Non-pigmented ciliary epithelial cell (primary cell): ENCODE measurements at regions not wholly inside any gene's neighbourhood (a gene's known extent, or its start where the extent isn't known, plus 50 kb on each side); places are given as distances from the start of the nearest gene placed in this dataset.

Experiments used
- DNase-seq: peaks from one replicate; pipeline ENCODE4 v3.0.0-alpha.2; 2010; ENCODE audit warnings: low read depth

GRCh38 chr3:170730071-170730812 lies 139.8 kb downstream of the RPL22L1 start:
- no peak for DNase-seq

DNA sequence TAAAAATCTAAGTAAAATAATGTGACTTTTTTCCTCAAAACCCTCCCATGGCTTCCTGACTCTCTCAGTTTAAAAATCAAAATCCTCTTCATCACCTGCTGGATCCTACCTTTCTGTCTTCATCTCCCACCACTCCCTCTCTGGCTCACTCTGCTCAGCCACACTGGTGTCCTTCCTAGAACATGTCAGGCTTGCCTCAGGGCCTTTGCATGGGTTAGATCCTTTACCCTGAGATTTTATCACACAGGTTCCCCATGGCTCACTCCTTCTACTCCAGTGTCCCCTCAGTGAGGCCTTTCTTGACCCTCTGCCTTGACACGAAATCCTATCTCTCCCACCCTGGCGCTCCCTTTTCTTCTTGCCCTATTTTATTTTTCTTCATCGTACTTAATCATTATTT lies 141.8 kb downstream of the RPL22L1 start:
- no peak for DNase-seq

GRCh38 chr3:170727754-170728153 lies 141.9 kb upstream of the SLC7A14 start:
- no peak for DNase-seq

DNA sequence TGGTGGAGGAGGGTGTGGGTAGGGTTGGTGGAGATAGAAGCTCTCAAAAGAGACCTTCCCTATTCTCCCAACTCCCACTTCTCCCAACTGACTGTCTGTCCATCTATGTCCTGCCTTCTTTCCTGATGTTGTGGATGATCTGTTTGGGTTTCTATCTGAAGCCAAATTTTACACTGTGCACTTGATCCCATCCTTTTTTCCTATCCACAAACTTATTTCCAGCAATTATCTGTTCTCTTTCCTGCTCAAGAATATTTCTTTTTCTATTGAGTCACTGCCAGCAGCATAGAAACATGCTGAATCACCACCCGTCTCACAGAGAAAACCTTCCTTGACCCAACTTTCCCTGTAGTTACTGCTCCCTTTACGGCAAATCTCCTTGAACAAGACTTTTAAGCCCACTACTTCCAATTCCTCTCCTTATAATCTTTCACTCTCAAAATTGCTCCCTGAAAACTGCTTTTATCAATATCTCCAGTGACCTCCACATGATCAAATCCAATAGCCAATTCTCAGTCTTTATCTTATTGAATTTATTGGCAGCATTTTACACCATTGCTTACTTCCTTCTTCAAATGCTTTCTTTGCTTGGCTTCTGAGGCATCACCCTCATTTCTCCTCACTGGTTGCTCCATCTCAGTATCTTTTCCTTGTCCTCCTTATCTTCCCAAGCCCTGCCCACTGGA lies 141.2 kb upstream of the SLC7A14 start:
- peak; percentile 88 for DNase-seq

DNA sequence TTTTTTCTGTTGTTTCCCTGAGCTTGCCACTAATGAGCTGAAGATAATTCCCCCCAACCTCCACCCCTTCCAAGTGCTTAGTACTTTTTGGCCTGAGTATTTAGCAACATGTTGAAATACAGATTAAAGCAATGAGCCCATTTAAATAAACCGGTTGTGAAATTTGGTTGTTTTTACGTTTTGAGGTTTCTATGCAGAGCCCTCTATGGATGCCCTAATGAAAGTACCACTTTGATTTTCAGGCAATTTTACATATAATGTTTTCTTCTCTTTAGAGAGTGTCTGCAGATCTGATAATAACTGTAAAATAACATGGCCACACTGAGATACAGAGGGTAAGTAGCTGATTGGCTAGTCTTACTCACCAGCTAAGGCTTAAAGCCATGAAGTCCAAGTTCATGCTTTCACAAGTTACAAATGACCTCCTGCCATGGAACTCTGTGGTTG lies 139.4 kb upstream of the SLC7A14 start:
- no peak for DNase-seq

DNA sequence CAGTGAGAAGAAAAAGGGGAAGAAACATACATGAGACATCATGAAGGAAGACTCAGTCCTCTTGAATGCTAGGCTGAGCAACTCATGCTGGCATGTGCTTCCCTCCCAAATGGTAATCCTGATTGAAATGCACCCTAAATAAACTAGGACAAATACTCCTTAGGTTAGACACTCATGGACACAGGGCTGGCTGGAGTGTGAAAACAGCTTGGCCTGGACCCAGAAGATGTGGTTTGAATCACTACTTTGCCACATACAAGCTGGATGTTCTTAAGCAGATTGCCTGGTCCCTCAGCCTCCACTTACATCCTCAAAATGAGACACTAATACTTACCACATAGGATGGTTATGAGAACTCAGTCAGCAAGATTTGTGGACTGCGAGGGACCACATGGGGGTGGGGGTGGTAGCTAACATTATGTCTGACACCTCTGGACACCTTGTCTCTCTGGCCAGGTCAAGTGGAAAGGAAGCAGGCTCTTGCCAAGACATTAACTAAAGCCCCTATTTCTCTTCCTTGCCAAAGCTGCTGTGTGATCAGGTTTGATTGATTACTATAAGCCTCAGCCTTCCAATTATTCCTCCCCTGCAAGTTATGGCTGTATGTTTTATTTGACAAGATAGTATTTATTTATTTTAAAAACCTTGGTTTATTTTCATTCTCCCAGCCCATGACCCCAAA lies 138.9 kb upstream of the SLC7A14 start:
- DNase-seq, result peak; percentile 81

DNA sequence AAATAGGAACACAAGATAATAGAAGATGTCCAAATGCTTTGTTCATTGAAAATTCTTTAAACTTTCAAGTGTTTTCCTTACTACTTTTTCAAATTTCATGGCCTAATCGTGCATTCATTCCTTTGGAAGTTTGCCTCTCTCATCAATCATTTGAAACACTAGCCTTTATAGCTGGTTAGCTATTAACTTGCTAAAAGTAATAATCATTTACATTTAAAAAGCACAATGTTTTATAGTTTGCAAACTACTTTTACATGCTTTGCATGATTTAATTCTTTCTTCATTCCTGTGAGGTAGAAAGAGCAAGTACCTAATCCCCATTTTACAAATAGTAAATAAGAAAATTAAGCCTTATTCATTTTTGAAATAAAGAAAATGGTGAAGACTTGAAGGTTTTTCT lies 137.4 kb upstream of the SLC7A14 start:
- DNase-seq, result no peak

DNA sequence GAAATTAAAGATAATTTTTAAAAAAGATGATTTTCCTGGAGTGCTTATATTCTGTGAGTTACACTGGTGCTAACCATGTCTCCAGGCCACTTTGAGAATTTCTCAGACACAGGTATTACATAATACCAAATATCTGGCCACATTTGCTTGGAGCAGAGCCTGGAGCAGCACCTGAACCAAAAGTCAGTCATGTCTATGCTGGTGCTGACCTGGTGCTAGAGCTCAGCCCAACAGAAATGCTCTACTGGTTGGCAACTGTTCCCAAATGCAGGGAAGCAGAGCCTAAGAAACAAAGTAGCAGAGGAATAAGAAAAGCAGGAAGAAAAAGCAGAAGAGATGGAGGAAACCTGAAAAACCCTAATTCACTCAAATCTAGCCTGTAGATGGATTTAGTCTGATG lies 135.7 kb upstream of the SLC7A14 start:
- DNase-seq, result no peak

DNA sequence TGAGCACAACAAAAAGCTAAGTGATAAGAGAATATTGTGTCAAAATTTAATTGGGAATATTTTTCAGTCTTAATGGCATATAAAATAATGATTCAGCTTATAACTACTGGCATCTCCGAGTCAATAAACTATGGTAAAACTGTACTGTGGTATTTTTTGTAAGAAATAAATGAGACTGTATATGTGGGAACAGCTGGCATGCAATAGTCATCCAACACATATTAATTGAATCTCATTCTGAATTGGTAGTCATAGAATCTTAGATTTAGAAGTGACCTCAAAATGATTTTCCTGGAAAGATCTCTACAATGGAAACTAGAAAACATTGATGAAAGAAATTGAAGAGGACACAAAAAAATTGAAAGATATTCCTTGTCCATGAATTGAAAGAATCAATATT lies 133.4 kb upstream of the SLC7A14 start:
- no peak for DNase-seq

- DNase-seq, result no peak
Observed at GRCh38 chr3:170718848-170719247, 133.0 kb upstream of the SLC7A14 start.

GRCh38 chr3:170717410-170718402 lies 131.8 kb upstream of the SLC7A14 start:
- DNase-seq, result no peak

DNA sequence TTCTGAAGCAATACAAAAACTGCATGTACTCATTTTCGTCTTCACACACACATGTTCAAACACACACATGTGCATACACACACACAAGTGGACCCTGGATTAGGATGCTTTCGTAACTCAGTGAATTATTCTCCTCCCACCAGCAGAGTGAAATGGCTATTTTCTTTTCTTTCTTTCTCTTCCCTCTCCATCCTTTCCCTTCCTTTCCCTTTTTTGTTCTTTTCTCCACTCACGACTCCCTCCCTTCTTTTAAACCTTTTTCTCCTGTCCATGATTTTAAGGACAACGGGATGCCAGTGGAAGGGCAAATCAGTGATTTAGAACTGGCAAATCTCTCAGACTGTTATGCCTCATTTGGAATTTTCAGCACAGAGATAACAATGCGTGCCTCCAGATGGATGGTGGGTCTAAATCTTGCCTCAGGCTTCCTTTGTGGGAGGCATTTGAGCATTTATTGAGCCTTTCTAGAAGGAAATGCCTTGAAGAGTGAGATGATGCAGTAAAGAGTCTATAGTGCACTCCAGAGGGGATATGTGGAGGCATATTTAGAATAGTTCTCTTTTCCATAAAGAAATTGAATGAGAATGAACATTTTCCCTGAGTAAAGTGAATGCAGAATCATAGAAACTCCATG lies 130.4 kb upstream of the SLC7A14 start:
- no peak for DNase-seq

GRCh38 chr3:170714562-170715535 lies 129.0 kb upstream of the SLC7A14 start:
- DNase-seq, result peak; percentile 78

DNA sequence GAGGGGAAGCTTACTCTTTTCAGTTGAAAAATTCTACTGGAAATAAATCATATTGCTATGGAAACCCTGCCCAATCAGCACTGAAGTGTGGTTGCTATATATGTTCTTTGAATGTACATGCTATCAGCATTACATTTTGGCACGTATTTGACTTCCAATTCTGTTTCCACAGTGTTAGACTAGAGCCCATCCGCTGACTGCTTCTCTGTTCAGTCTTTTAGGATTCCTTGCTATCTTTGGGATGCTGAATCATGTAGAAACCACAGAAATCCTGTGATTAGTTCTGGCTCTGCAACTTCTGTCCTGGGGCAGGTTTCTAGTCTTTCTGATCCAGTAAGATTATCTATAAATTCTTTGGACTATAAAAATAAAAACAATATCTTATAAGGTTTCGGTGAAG lies 128.2 kb upstream of the SLC7A14 start:
- DNase-seq, result peak; percentile 71

GRCh38 chr3:170713653-170714052 lies 127.8 kb upstream of the SLC7A14 start:
- no peak for DNase-seq

- no peak for DNase-seq
Observed at GRCh38 chr3:170712798-170713197, 126.9 kb upstream of the SLC7A14 start.

GRCh38 chr3:170712336-170712735 lies 126.5 kb upstream of the SLC7A14 start:
- no peak for DNase-seq

DNA sequence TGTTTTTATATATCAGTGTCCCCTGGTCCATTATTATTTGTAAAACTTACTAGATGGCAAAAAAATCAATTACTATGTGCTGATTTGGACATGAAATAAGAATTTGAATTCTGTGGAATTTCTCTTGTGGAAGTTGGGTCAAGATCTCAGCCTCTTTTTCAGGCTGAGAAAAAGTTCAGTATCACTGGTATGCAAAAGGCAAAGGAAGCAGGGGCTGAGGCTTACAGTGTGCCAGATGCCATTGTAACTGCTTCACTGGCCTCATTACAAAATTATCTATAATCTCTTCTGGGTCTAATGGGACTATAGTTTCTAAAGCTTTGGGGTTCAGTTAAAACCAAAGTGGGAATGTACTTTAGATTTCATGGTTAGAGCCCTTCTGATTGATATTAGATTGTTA lies 125.9 kb upstream of the SLC7A14 start:
- no peak for DNase-seq

- DNase-seq, result peak; percentile 83
Observed at GRCh38 chr3:170709046-170709445, 123.2 kb upstream of the SLC7A14 start.

DNA sequence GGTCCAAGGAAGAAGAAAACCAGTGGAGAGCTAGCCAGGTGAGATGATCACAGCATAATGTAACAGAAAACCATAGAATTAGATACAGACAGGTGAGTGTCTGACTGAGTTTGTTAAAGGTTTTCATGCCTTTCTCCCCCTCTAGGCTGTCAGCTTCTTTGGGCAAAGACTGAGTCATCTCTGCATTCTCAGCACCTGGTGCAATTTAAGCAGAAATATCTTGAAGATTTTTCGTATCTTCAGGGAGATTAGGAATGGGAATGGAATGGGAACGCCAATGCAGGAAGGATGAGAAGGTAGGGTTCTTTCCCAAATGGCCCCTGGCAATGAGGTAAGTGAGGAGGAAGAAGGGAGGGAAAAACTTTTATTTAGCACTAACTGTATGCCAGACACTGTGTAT lies 122.0 kb upstream of the SLC7A14 start:
- DNase-seq, result no peak
